SIG-M5 treated with dmso at 0.1 percent for 504 hours (cell line): ENCODE measurements at regions not wholly inside any gene's neighbourhood (a gene's known extent, or its start where the extent isn't known, plus 50 kb on each side); places are given as distances from the start of the nearest gene placed in this dataset.
A peak's percentile ranks its signal among the peaks of the same experiment; 100 is the strongest.

Experiments
- DNase-seq: peaks from one replicate; lab custom pipeline; 2025; ENCODE audit not compliant: unreplicated experiment; lab: John Stamatoyannopoulos, UW

DNA sequence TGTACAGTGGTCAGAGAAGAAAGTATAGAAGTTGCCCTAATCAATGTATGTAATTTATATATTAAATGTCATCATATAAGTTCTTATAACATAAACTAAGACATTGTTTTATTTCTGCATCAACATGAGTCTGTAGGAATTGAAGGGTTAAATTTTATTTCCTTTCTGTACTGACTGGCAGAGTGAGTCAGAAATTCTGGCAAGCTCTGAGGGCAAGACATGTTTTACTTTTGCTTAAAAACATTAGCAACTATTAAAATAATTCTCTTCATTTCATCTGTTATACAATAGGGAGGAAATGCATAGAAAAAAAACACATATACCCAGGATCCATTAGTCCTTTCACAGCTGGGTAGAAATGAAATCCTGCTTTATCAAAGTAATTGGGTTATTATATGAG, 171.4 kb upstream of the ALCAM start:
- no peak for DNase-seq

DNA sequence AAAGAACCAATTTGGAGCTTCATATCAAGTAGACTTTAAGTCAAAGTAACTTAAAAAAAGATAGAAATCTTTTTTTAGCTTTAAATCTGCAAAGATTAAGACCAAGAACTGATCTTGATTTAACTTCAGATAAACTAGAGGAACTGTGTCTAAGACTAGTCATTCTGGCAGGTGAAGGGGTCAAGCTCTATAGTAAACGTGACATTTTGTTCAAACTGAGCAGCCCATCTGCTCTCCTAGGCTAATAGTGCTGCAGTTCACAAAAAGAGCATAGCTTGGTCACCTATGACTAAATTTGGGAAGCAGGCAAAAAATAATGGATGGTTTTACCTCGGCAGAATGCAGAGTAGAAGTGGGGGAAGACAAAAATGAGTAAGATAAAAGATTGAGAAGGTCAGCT, 168.8 kb upstream of the ALCAM start:
- no peak for DNase-seq

DNA sequence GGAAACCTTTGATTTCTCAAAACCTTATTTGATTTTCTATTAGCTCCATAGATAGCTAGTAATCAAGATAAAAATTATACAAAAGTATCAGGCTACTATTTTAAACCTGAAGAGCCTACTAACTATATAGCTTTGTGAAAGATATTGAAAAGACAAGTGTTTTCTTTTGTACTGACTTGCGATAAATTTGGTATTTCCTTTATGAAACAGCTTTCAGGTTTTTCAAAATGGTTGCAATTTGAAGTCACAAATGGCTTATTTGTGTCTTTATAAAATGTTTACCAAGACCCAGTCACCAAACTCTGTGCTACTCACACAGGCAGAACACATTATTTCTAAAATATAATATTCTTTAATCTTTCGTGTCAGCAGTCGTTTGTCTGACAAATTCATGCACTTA, 167.5 kb upstream of the ALCAM start:
- DNase-seq = no peak

DNA sequence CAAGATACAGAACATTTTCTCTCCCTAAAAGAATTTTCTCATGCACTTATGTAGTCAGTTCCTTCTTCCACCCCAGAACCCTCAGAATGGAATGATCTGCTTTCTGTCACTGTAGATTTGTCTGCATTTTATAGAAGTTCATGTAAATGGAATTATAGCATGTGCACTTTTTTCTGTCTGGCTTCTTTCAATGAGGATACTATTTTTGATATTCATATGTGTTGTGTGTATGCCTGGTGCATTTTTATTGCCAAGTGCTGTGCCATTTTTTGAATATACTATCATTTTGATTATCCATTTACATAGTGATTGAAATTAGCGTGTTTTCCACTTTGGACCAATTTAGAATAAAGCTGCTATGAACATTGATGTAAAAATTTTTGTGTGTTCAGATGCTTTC, 156.6 kb upstream of the ALCAM start:
- DNase-seq = no peak

DNA sequence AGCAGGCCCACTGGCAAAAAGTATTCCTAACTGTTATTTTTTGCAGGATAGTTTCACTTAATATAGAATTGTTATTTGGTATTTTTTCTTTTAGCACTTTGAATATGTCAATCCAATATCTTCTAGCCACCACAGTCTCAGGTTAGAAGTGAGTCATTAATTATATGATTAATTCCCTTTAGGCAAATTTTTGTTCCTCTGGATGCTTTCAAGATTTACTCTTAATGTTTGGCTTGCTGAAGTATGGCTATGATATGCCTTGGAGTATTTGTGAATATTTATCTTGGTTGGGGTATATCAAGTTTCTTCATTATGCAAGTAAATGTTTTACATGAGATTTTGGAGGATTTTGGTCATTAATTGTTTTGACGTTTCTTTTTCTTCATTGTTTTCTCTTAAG, 152.1 kb upstream of the ALCAM start:
- DNase-seq = no peak

DNA sequence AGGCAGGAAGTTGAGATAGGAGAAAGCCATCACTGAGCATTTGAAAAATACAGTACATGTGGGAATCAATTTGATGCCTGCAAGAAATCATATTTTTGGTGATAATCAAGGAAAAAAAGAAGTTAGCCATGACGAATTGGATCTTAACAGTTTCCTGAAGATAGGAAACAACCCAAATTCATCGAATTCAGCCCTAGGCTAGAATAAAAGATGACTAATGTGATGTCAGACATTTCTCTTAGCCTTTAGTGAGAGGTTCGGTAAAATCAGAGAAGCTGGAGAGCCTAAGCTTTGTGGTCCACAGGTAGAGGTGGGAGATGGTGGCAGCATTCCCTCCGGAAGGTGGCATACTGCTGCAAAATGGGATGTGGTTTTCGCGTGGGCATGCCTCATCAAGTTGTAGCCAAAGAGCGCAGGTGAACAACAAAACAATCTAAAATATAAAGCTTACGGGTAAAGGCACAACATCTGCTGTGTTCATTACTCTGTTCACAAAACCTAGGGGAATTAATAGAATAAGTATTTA, 144.1 kb upstream of the ALCAM start:
- no peak for DNase-seq

DNA sequence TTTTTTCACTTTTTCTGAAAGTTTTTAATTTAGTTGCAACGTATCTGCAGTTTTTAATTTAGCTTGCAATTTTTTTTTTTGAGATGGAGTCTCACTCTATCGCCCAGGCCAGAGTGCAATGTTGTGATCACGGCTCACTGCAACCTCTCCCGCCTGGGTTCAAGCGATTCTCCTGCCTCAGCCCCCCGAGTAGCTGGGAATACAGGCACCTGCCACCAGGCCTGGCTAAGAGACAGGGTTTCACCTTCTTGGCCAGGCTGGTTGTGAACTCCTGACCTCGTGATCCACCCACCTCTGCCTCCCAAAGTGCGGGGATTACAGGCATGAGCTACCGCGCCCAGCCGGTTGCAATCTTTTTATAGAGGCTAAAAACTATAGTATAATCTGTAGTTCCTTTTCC, 142.9 kb upstream of the ALCAM start:
- DNase-seq = no peak

DNA sequence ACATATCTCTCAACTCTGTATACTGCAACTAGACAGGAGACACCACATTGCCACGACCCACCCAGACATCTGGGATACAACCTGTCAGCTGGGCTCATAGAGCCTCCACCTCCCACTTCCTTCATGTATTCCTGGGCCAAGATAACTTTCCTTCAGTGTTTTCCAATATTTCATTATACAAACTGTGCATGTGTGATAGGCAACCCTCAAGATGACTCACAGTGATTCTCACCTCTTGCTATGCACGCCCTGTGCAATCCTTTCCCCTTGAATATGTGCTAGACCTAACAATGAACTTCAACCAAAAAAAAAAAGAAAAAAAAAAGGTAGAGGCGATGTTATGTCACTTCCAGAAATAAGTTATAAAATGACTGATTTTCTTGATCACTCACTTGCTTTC, 138.0 kb upstream of the ALCAM start:
- DNase-seq = no peak

DNA sequence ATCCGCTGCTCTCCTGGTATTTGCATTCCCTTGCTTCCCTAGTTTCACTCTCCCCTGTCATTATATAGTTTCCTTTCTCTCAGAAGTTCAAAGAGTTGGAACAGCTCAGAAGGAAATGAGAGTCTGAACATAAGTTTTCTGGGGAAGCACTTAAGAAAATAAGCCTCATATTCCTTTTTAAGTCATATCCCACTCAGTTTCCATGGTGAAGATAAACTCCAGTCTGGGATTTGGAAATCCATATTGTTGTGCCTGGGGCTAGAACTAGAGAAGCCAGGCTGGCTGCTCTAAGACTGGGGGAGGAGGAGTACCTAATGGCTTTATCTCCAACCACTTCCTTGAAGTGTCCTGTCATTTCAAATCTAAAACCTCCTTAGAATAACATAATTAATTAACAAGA, 134.2 kb upstream of the ALCAM start:
- no peak for DNase-seq

DNA sequence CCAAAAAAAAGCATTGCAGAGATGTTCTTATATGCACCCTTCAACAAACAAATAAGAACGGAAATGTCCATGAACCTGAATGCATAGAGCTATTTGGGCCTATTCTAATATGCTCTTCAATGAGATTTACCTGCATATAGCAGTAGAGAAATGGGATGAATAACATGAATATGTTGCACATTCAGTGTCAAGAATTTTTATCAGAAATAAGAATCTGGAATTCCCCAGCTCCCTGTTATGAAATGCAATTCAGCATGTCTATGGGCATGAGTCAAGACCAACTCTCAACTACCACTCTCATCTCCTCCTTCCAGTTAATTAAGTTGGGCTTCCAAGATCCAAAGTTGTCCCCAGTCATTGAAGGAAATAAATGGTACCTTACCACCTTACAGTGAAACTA, 133.7 kb upstream of the ALCAM start:
- DNase-seq = no peak

DNA sequence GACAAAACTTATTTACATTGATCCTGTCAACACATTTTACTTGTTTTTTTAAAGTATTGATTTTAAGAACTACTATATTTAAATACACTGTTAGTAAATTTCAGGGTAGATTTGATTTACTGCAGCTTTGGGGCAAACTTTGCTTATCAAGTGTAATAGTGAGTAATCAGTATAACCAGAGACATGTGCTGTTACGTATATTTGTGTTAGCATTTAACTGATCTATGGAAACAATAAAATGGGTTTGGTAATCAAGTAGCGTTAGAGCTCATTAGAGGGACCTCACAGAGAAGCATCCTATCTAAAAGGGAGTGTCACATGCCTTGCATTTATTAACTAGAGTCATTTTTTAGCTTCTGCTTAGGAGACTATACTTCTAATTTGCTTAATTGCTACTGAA, 131.5 kb upstream of the ALCAM start:
- DNase-seq = no peak

DNA sequence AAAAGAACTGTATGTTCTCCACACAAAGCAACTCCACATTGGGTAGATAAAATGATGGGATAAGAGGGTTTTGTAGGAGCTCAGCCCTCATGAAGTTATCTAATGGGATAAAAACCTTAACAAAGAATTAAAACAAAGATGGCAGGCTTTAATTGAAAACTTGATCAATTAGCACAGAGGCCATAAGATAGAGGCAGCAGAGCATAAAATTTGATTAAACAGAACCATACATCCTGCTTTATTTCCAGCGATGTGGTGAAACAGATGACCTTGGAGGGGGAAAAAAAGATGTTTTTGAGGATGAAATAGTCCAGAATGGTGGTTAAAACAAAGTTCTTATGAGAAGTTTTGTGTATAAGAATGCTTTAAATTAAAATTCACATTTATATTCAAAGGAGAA, 130.9 kb upstream of the ALCAM start:
- DNase-seq = no peak

DNA sequence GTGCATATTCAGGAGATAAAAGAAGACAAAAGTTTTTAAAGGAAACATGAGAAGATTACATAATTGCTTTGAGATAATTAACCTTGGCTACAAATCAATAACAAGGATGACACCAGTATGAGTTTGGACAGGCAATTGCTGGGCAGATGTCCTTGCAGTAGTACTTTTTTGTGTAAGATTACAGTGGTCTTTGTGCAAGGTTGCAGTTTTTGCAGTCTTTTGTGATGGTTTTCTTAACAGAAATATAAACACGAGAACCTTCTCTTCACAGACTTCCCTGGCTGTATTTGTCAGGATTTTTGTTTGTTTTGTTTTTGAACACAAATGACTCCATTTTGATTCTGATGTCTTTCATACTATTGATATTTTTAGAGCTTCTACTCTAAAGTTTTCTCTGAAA, 128.3 kb upstream of the ALCAM start:
- DNase-seq = no peak

DNA sequence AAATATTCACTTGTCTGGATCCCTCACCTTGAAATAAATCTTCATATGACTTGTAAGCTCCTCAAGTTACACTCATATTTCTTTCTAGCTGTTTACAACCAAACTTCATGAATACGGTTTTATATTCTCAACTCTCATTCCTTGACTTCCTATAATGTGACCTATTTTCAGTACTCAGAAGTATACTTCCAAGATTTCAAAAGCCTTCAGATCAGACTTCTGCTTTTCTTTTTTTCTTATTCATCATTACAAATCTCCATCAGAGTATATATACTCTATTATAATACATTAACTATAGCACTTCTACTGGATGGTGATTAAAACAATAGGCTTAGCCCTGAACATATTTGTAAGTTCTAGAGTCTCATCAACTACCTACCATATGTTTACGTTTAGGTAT, 123.6 kb upstream of the ALCAM start:
- no peak for DNase-seq

DNA sequence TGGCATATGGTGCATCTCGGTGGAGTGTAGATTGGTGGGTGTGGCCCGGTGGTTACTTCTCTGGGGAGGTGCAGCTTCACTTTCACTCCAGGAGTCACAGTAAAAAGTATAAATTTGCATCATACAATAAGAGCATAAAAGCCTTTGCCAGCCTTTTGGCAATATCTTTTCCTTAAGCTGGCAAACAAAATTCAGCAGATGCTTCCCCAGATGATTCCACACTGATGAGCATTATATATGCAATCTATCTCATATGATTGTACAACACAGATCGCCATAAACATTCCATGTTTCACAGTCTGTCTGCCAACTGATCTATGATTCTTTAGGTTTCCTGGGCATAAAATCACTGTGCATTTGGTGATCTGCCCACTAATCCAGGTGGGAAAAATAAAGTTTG, 120.2 kb upstream of the ALCAM start:
- DNase-seq = no peak

DNA sequence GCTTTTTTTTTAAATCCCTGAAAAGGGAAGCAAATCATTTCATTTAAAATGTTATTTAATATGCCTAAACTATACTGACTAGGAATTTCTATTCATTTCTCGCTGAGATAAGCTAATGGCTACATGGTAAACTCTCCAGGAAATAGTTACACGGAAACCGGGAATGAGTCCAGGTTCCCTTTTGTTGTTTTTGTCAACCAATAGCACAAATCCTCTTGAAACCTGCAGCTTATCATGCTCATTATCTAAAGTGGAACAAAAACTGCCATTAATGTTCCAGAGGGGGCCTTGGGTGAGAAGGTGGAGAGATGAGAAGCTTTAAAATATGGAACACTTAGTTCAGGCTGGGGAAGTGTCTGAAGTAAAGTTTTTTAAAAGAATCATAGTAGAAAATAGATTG, 113.5 kb upstream of the ALCAM start:
- DNase-seq = no peak

DNA sequence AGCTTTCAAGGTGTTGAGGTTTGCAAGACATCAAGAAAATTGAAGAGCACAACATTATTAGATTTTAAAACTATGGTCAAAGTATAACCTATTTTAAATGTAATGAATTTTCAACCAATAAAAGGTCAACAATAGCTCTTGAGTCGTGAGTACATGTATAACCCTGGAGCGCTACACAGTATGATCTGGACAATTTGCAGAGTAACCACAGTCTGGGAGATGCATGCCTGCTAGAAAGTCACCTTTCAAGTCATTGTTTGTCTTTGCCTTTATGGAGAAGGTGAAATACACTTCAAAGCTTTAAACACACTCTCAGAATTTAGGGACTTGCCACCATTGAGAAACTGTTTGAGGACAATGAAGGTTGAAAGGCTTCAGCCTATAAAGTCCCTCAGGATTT, 112.6 kb upstream of the ALCAM start:
- no peak for DNase-seq

DNA sequence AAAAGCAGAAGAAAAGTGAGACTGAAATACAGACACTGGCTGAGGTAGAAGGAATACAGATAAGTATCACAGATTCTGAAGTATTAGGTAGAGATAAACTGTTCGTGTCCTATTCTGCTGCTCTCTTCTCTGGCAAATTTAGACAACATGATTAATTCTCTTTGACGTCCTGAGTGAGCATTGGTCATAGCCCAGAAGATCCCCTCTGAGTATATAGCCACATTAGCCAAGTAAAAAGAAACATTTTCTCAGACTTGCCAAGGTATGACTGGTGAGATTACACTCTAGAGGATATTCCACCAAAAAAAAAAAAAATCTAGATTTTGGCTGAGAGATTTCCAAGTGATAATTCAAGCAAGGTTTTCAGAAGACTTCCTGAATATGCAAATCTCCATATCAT, 111.4 kb upstream of the ALCAM start:
- no peak for DNase-seq

DNA sequence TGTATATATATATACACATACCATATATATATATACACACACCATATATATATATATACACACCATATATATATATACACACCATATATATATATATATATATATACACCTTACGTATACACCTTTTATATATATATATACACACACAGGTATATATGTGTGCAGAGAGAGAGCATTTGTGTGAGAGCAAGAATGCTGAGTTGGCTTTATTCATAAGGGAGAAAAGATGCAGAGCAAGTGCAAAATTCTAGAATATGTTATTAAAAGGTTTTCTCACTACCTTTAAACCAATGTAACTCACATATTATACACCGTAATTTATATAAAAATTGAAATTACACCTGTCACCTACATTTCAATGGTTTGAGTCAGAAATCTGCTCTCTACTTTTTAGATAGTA, 107.2 kb upstream of the ALCAM start:
- DNase-seq = no peak

DNA sequence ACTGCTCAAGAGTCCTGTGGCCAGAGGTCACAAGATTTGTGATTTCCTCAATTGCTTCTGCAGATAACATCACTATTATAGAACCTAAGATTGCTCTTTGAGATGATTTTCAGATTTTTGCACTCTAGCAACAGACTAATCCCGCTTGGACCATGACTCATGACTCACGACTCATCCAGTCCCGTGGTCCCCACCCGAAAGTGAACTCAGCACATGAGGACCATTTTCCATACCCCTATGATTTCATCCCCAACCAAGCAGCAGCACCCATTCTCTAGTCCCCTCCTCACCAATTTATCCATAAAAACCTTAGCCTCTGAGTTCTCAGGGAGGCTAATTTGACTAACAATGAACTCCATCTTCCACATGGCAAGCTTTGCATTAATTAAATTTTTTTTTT, 106.3 kb upstream of the ALCAM start:
- no peak for DNase-seq

DNA sequence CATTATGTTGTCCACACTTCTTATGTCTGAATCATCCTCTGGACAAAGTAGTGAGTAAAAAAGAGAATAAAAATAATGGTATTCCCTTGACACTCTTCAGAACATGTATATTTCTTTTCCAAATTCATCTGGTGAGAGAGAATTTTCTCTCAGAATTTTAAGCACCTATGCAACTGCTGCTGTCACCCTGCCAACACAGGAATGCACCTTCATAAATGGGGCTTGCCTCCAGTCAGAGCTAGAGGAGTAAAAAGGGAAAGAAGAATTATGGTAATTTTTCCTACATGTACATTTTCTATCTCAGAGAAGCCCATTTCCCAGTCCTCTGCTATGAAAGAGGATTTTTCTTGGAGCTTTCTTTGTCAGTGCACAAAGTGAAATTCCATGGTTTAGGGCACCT, 92.2 kb upstream of the ALCAM start:
- DNase-seq = no peak

DNA sequence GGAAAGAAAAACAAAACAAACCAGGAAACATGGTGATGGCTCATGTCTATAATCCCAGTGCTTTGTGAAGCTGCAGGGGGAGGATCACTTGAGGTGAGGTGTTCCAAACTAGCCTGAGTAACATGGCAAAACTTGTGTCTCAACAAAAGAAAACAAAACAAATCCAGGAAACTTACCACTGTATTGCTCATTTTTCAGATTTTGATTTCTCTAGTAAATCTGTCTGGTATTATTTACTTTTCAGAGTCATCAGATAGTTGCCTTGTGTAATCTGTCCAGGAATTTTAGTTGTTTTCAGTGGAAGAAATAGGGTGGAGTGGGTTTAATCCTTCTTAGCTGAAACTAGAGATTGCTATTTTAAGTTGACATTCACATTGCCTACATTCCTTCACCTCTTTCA, 91.8 kb upstream of the ALCAM start:
- peak; percentile 16 for DNase-seq

DNA sequence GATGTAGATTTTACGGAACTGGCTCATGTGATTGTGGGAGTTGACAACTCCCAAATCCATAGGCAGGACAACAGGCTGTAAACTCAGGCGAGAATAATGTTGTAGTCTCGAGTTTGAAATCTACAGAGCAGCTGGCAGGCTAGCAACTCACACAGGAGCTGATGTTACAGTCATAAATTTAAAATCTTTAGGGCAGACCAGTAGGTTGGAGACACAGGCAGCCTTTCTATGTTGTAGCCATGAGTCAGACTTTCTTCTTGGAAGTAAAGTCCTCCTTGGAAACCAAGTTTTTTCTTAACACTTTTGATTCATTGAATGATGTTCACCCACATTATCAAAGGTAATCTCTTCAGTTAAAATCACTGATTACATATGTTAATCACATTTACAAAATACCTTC, 89.1 kb upstream of the ALCAM start:
- no peak for DNase-seq

DNA sequence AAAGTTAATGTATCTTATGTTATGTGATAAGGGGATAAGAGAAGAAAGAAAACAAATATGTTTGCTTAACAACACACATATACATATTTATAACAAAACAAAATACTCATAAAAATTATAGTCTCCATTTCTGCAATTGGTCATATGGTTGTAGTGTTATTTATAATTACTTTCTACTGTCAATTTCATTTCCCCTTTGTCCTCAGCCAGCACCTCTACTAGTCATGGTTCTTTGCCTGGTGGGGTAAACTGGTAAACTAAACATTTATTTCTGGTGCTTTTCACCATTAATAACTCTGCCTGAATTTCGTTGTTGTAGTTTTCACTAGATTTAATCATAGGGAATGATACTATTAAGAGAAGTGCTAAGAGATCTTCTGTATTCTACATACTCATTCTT, 88.0 kb upstream of the ALCAM start:
- DNase-seq = no peak
